ENCODE measurements at regions not wholly inside any gene's neighbourhood (a gene's known extent, or its start where the extent isn't known, plus 50 kb on each side); places are given as distances from the start of the nearest gene placed in this dataset.

GRCh38 chr18:1917569-1917968, 653.7 kb downstream of the METTL4 start:
- TF ChIP-seq EZH2phosphoT487 (IDR thresholded peaks at IDR 0.05; ENCODE audit: insufficient read depth, low read depth) (no peak), EZH2 (IDR thresholded peaks at IDR 0.05; ENCODE audit: insufficient read depth, poor library complexity, severe bottlenecking) (no peak)
